ENCODE measurements at regions not wholly inside any gene's neighbourhood (a gene's known extent, or its start where the extent isn't known, plus 50 kb on each side); places are given as distances from the start of the nearest gene placed in this dataset.

DNA sequence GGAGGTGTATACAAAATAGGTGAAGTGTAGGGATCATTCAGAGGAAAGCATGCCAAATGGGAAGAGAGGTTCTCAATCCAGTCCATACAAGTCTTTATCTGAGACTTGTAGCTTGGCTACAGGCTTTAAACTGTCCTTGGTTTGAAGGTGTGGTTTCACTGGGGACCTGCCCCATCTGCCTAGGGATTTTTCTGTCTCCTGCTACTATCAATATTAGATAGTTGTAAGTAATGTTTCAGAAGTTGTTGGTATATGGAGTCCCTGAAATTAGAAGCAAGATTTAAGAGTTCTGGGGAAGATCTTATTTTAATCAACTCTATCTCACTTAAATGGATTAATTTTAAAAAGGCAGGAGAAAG, 100.9 kb downstream of the ANKRD7 start:
- TF ChIP-seq CTCF (IDR thresholded peaks at IDR 0.05) (no peak), POLR2A (IDR thresholded peaks at IDR 0.05) (no peak), EP300 (IDR thresholded peaks at IDR 0.05) (no peak), POLR2AphosphoS5 (IDR thresholded peaks at IDR 0.05) (no peak)
